Nucleus accumbens (tissue), 56 donors: ENCODE measurements at regions not wholly inside any gene's neighbourhood (a gene's known extent, or its start where the extent isn't known, plus 50 kb on each side); places are given as distances from the start of the nearest gene placed in this dataset.

Experiments
- DNase-seq, 56 donors: peaks; one replicate each; lab custom pipeline; 2025; lab: John Stamatoyannopoulos, UW

GRCh38 chr15:46735115-46735514 is 982.2 kb upstream of the SEMA6D start:
- no peak for DNase-seq

- DNase-seq, result no peak
Observed at GRCh38 chr15:46751303-46751702, 966.0 kb upstream of the SEMA6D start.

- no peak for DNase-seq
Observed at GRCh38 chr15:46753946-46754345, 963.4 kb upstream of the SEMA6D start.

- no peak for DNase-seq
Observed at GRCh38 chr15:46763091-46763490, 954.2 kb upstream of the SEMA6D start.

GRCh38 chr15:46764851-46765250 is 952.5 kb upstream of the SEMA6D start:
- DNase-seq, result no peak

- DNase-seq, result no peak
Observed at GRCh38 chr15:46766021-46766420, 951.3 kb upstream of the SEMA6D start.

- DNase-seq, result no peak
Observed at GRCh38 chr15:46768287-46768686, 949.0 kb upstream of the SEMA6D start.

GRCh38 chr15:46773016-46773415 is 944.3 kb upstream of the SEMA6D start:
- DNase-seq, result no peak

- no peak for DNase-seq
Observed at GRCh38 chr15:46778876-46779275, 938.4 kb upstream of the SEMA6D start.

- DNase-seq, result peak in 3 of 56 donors; percentile 1 to 8 (median 3)
Observed at GRCh38 chr15:46786590-46787285, 930.6 kb upstream of the SEMA6D start.

- DNase-seq, result no peak
Observed at GRCh38 chr15:46795685-46796084, 921.6 kb upstream of the SEMA6D start.

GRCh38 chr15:46808834-46809233 is 908.5 kb upstream of the SEMA6D start:
- no peak for DNase-seq

- no peak for DNase-seq
Observed at GRCh38 chr15:46815240-46815639, 902.1 kb upstream of the SEMA6D start.

GRCh38 chr15:46815765-46816164 is 901.5 kb upstream of the SEMA6D start:
- DNase-seq, result peak in 2 of 56 donors; percentile 0 to 5

GRCh38 chr15:46848704-46849103 is 868.6 kb upstream of the SEMA6D start:
- DNase-seq, result no peak

GRCh38 chr15:46853600-46853999 is 863.7 kb upstream of the SEMA6D start:
- DNase-seq, result no peak

- no peak for DNase-seq
Observed at GRCh38 chr15:46854564-46854963, 862.7 kb upstream of the SEMA6D start.

- DNase-seq, result no peak
Observed at GRCh38 chr15:46855388-46855787, 861.9 kb upstream of the SEMA6D start.

- DNase-seq, result no peak
Observed at GRCh38 chr15:46856839-46857502, 860.3 kb upstream of the SEMA6D start.

GRCh38 chr15:46858150-46858549 is 859.2 kb upstream of the SEMA6D start:
- DNase-seq, result no peak

- no peak for DNase-seq
Observed at GRCh38 chr15:46861796-46862195, 855.5 kb upstream of the SEMA6D start.

- no peak for DNase-seq
Observed at GRCh38 chr15:46865155-46865554, 852.1 kb upstream of the SEMA6D start.
